Panc1 (cell line): ENCODE measurements at regions not wholly inside any gene's neighbourhood (a gene's known extent, or its start where the extent isn't known, plus 50 kb on each side); places are given as distances from the start of the nearest gene placed in this dataset.
"Not testable (repeated sequence)": the region's sequence is repeated elsewhere in the genome, so short reads cannot be mapped to it uniquely, and the experiment has no call there.

ENCODE experiments used
- ATAC-seq: fragments of 200-7000 bp; cut with Tn5 transposase; 2 replicates; pipeline ENCODE4 v1.9.1; 2020; ENCODE audit warnings: mild to moderate bottlenecking, moderate library complexity
- BruUV-seq: library from RNA; stranded (reverse); fragments of 400-500 nt; replicated peaks from 2 replicates; lab custom pipeline; 2021; lab: Mats Ljungman, UMichigan
- CTCF ChIA-PET: fragments of 300-600 bp; sonication (Branson Sonifier 250); formaldehyde crosslinking; loops from one replicate; lab custom pipeline; 2022; ENCODE audit warnings: antibody characterized with exemption; lab: Charles Lee
- POLR2A ChIA-PET: fragments of 300-600 bp; sonication (Branson Sonifier 250); formaldehyde crosslinking; loops from one replicate; lab custom pipeline; 2022; ENCODE audit warnings: antibody characterized with exemption; lab: Charles Lee
- DNase-seq: peaks from one replicate; pipeline ENCODE4 v3.0.0-alpha.2; 2010; ENCODE audit warnings: low read depth, low spot score
- H3K27ac ChIP-seq: 2 replicates; pipeline ENCODE4 v1.5.1; 2011; ENCODE audit warnings: mild to moderate bottlenecking, low read length, inconsistent platforms
- H3K27me3 ChIP-seq: fragments of 200-500 bp; sonication (Bioruptor generic); 2 replicates; pipeline ENCODE4 v1.6.0; 2014; ENCODE audit warnings: low read length, inconsistent platforms; ENCODE audit not compliant: control insufficient read depth, insufficient read depth
- H3K36me3 ChIP-seq: fragments of 200-500 bp; sonication (Bioruptor generic); 2 replicates; pipeline ENCODE4 v1.5.1; 2014; ENCODE audit warnings: inconsistent platforms, mild to moderate bottlenecking, low read length, moderate library complexity; ENCODE audit not compliant: control insufficient read depth, insufficient read depth
- H3K4me1 ChIP-seq: 2 replicates; pipeline ENCODE4 v1.5.1; 2011; ENCODE audit warnings: inconsistent platforms, mild to moderate bottlenecking, low read length, moderate library complexity; ENCODE audit not compliant: control insufficient read depth, insufficient read depth
- H3K4me3 ChIP-seq, 2 experiments: 2 replicates each; pipeline ENCODE4 v1.5.1; 2011 to 2012; ENCODE audit warnings: low read depth in 2 of 2, low read length in 2 of 2, mild to moderate bottlenecking in 2 of 2, inconsistent platforms in 1 of 2, moderate library complexity in 1 of 2
- H3K9me3 ChIP-seq: fragments of 200-500 bp; sonication (Bioruptor generic); 2 replicates; pipeline ENCODE4 v1.5.1; 2014; ENCODE audit warnings: low read depth, mild to moderate bottlenecking, inconsistent platforms, low read length, moderate library complexity; ENCODE audit not compliant: control insufficient read depth, insufficient read depth
- POLR2AphosphoS5 ChIP-seq: IDR thresholded peaks from 2 replicates; pipeline ENCODE4 v1.6.1; 2012; ENCODE audit warnings: mild to moderate bottlenecking, low read depth, low read length, moderate library complexity
- SIN3A ChIP-seq: IDR thresholded peaks from 2 replicates; pipeline ENCODE4 v1.6.1; 2012; ENCODE audit warnings: low read depth, mild to moderate bottlenecking, low read length, moderate library complexity, borderline replicate concordance; ENCODE audit not compliant: insufficient read depth
- TCF7L2 ChIP-seq: IDR thresholded peaks from 2 replicates; pipeline ENCODE4 v1.6.1; 2011; ENCODE audit warnings: mild to moderate bottlenecking, low read depth, low read length, inconsistent platforms
- in situ Hi-C: cut with HindIII; loops from 2 replicates; pipeline ENCODE4 v1.10.0; 2016; ENCODE audit warnings: low sequenced_read_pairs, low pct_unique_long_range_greater_than_20kb
- intact Hi-C: fragments of 100-400 bp; cut with micrococcal nuclease; formaldehyde crosslinking; loops from one replicate; pipeline ENCODE4 v1.10.0; 2022; ENCODE audit not compliant: unreplicated experiment
- TF ChIP-seq, protein P1 (sequence below): fragments of 450-650 bp; IDR thresholded peaks from 2 replicates; pipeline ENCODE4 v1.5.1; 2017; ENCODE audit warnings: mild to moderate bottlenecking
- TF ChIP-seq, protein P2 (sequence below), 2 experiments: IDR thresholded peaks; 2 replicates each; pipeline ENCODE4 v1.6.1; 2011 to 2012; ENCODE audit warnings: low read depth in 2 of 2, control low read depth in 1 of 2, low read length in 1 of 2, mild to moderate bottlenecking in 1 of 2, moderate library complexity in 1 of 2; ENCODE audit not compliant: insufficient read depth in 1 of 2

DNA sequence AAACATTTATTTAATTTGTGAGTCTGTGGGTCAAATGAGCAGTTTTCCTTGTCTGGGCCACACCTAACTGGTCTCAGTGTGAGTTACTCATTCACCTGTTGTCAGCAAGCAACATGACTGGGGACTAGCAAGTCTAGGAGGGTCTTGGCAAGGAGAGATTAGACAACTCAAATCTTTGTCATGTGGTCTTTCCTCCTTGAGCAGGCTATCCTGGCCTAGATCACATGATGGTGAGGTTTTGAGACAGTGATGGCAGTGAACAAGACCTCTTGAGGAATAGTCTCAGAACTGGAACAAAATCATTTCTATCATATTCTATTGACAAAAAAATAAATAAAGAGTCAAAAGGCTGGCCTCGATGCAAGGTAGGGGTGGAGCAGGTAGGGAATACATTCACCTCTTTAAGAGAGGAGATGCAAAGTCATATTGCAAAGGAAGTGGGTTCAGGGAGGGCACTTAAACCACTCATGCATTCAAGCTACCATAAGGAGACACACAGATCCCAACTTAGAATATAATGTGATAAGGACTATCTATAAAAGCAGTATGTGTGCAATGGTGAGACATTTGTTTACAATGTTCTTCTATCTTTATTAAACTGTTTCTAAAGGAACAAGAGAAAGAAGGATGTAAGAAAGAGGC is 135.7 kb downstream of the ZNF330 start:
- no peaks in the 10 kb centered on the region for H3K4me1 ChIP-seq
- in situ Hi-C loops, result no loop called here
- no peak for DNase-seq
- ChIA-PET POLR2A (no interaction called here), CTCF (no interaction called here)
- H3K27ac ChIP-seq, result no peak overlapping the region
- H3K4me3 ChIP-seq, result no peak overlapping the region
- H3K36me3 ChIP-seq, result no peaks in the 10 kb centered on the region
- H3K9me3 ChIP-seq, result no peaks in the 10 kb centered on the region
- no TSS peak for BruUV-seq
- ATAC-seq, result no peak
- intact Hi-C loops, result no loop called here
- H3K27me3 ChIP-seq, result no peaks in the 10 kb centered on the region
- TF ChIP-seq, protein P1, sequence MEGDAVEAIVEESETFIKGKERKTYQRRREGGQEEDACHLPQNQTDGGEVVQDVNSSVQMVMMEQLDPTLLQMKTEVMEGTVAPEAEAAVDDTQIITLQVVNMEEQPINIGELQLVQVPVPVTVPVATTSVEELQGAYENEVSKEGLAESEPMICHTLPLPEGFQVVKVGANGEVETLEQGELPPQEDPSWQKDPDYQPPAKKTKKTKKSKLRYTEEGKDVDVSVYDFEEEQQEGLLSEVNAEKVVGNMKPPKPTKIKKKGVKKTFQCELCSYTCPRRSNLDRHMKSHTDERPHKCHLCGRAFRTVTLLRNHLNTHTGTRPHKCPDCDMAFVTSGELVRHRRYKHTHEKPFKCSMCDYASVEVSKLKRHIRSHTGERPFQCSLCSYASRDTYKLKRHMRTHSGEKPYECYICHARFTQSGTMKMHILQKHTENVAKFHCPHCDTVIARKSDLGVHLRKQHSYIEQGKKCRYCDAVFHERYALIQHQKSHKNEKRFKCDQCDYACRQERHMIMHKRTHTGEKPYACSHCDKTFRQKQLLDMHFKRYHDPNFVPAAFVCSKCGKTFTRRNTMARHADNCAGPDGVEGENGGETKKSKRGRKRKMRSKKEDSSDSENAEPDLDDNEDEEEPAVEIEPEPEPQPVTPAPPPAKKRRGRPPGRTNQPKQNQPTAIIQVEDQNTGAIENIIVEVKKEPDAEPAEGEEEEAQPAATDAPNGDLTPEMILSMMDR, result no peak
- no peak for TF ChIP-seq TCF7L2
- no peak for TF ChIP-seq SIN3A

DNA sequence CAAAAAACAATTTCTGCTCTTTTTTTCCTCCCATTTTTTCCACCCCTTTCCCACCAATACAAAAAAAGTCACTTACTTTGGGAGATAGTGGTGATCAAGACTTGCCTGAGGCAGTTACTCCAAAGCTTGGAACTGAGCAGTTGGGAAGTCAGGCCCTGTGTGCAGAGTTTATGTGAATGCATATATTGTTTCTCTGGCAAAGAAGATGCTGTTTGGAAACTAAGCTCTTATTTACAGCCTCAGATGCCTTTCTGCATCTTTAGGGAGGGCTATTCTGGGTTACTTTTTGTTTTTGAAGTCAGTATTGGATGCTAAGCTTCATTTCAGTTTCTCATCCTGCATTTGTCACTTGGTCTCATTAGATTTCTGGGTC is 136.3 kb downstream of the ZNF330 start:
- TF ChIP-seq, protein P2, sequence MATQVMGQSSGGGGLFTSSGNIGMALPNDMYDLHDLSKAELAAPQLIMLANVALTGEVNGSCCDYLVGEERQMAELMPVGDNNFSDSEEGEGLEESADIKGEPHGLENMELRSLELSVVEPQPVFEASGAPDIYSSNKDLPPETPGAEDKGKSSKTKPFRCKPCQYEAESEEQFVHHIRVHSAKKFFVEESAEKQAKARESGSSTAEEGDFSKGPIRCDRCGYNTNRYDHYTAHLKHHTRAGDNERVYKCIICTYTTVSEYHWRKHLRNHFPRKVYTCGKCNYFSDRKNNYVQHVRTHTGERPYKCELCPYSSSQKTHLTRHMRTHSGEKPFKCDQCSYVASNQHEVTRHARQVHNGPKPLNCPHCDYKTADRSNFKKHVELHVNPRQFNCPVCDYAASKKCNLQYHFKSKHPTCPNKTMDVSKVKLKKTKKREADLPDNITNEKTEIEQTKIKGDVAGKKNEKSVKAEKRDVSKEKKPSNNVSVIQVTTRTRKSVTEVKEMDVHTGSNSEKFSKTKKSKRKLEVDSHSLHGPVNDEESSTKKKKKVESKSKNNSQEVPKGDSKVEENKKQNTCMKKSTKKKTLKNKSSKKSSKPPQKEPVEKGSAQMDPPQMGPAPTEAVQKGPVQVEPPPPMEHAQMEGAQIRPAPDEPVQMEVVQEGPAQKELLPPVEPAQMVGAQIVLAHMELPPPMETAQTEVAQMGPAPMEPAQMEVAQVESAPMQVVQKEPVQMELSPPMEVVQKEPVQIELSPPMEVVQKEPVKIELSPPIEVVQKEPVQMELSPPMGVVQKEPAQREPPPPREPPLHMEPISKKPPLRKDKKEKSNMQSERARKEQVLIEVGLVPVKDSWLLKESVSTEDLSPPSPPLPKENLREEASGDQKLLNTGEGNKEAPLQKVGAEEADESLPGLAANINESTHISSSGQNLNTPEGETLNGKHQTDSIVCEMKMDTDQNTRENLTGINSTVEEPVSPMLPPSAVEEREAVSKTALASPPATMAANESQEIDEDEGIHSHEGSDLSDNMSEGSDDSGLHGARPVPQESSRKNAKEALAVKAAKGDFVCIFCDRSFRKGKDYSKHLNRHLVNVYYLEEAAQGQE (IDR thresholded peaks at IDR 0.05; ENCODE audit: insufficient read depth in 1 of 2, low read depth in 2 of 2, low read length in 1 of 2), result no peak
- TF ChIP-seq SIN3A (no peak), POLR2AphosphoS5 (no peak), TCF7L2 (no peak)
- TF ChIP-seq, protein P1, result no peak
- no peak for ATAC-seq
- intact Hi-C loops (no loop called here), in situ Hi-C loops (no loop called here)
- no peaks in the 10 kb centered on the region for H3K9me3 ChIP-seq
- no peaks in the 10 kb centered on the region for H3K4me1 ChIP-seq
- DNase-seq, result no peak
- no peaks in the 10 kb centered on the region for H3K27me3 ChIP-seq
- ChIA-PET POLR2A (no interaction called here), CTCF (no interaction called here)
- H3K4me3 ChIP-seq, result no peak overlapping the region
- no TSS peak for BruUV-seq
- H3K36me3 ChIP-seq, result no peaks in the 10 kb centered on the region
- no peak overlapping the region for H3K27ac ChIP-seq

DNA sequence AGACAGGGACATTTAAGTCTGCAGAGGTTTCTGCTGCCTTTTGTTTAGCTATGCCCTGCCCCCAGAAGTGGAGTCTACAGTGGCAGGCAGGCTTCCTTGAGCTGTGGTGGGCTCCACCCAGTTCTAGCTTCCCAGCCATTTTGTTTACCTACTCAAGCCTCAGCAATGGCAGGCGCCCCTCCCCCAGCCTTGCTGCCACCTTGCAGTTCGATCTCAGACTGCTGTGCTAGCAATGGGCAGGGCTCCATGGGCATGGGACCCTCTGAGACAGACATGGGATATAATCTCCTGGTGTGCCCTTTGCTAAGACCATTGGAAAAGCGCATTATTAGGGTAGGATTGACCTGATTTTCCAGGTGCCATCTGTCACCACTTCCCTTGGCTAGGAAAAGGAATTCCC is 147.5 kb downstream of the ZNF330 start:
- POLR2A ChIA-PET, intact Hi-C loops, in situ Hi-C loops: not testable (repeated sequence)

More for the DNA sequence above, 147.5 kb downstream of the ZNF330 start:
- H3K27ac ChIP-seq, H3K36me3 ChIP-seq, H3K9me3 ChIP-seq, ATAC-seq, CTCF ChIA-PET, H3K4me1 ChIP-seq, DNase-seq, BruUV-seq, H3K27me3 ChIP-seq, H3K4me3 ChIP-seq: not testable (repeated sequence)
